GM12878 (cell line): ENCODE measurements at regions not wholly inside any gene's neighbourhood (a gene's known extent, or its start where the extent isn't known, plus 50 kb on each side); places are given as distances from the start of the nearest gene placed in this dataset.

Experiments used
- ATAC-seq: fragments of 200-7000 bp; cut with Tn5 transposase; 3 replicates; pipeline ENCODE4 v1.9.1; 2020; ENCODE audit warnings: mild to moderate bottlenecking, moderate library complexity
- BruUV-seq: library from RNA; stranded (reverse); fragments of 400-500 nt; replicated peaks from 2 replicates; lab custom pipeline; 2021; lab: Mats Ljungman, UMichigan
- CTCF ChIA-PET: fragments of 300-600 bp; sonication (Branson Sonifier 250); formaldehyde crosslinking; extraction: SDS; loops from one replicate; lab custom pipeline; 2021; ENCODE audit warnings: inconsistent platforms; lab: Yijun Ruan, JAX
- POLR2A ChIA-PET: fragments of 350-600 bp; formaldehyde crosslinking; extraction: SDS; loops from one replicate; lab custom pipeline; 2021; ENCODE audit warnings: inconsistent platforms; lab: Charles Lee
- RAD21 ChIA-PET: fragments of 300-600 bp; sonication (Branson Sonifier 250); formaldehyde crosslinking; loops from one replicate; lab custom pipeline; 2023; ENCODE audit warnings: antibody characterized with exemption; ENCODE audit not compliant: unreplicated experiment; lab: Charles Lee
- SMC1A ChIA-PET: fragments of 300-600 bp; sonication (Branson Sonifier 250); formaldehyde crosslinking; loops from one replicate; lab custom pipeline; 2023; ENCODE audit not compliant: unreplicated experiment, uncharacterized antibody; lab: Charles Lee
- DNase-seq: peaks from one replicate; pipeline ENCODE4 v3.0.0-alpha.2; 2011; ENCODE audit warnings: low read depth, low spot score
- FAIRE-seq: peaks from 3 replicates; lab custom pipeline; 2011; peaks lifted over from hg19 to GRCh38; lab: Jason Lieb, UNC
- H2AFZ ChIP-seq: 2 replicates; pipeline ENCODE4 v1.6.0; 2011; ENCODE audit warnings: low read depth, low read length, control low read depth; ENCODE audit not compliant: control insufficient read depth
- H3K27ac ChIP-seq: 2 replicates; pipeline ENCODE4 v1.5.1; 2011; ENCODE audit warnings: control low read depth; ENCODE audit not compliant: control insufficient read depth, insufficient read depth
- H3K27me3 ChIP-seq, 2 experiments: replicated peaks in 1 of 2; 2 replicates each; pipeline versions ENCODE4 v1.6.0 to v1.6.1; 2011; ENCODE audit warnings: low read length in 1 of 2; ENCODE audit not compliant: control insufficient read depth in 2 of 2, insufficient read depth in 2 of 2
- H3K36me3 ChIP-seq, 2 experiments: 2 replicates each; pipeline ENCODE4 v1.5.1; 2011; ENCODE audit warnings: low read length in 1 of 2; ENCODE audit not compliant: control insufficient read depth in 2 of 2, insufficient read depth in 2 of 2
- H3K4me1 ChIP-seq: 2 replicates; pipeline ENCODE4 v1.6.1; 2011; ENCODE audit warnings: mild to moderate bottlenecking, low read length, moderate library complexity, mixed read lengths; ENCODE audit not compliant: control insufficient read depth, insufficient read depth
- H3K4me2 ChIP-seq: 2 replicates; pipeline ENCODE4 v1.6.0; 2011; ENCODE audit warnings: control low read depth; ENCODE audit not compliant: control insufficient read depth, insufficient read depth
- H3K4me3 ChIP-seq: fragments of 200-600 bp; sonication (generic); 2 replicates; pipeline ENCODE4 v1.5.1; 2016
- H3K79me2 ChIP-seq: 2 replicates; pipeline ENCODE4 v1.6.0; 2011; ENCODE audit warnings: low read length; ENCODE audit not compliant: control insufficient read depth, insufficient read depth
- H3K9ac ChIP-seq: 2 replicates; pipeline ENCODE4 v1.8.0; 2011; ENCODE audit warnings: low read length, control low read depth, mixed read lengths; ENCODE audit not compliant: control insufficient read depth, insufficient read depth
- H3K9me3 ChIP-seq: replicated peaks from 3 replicates; pipeline ENCODE4 v1.5.1; 2011; ENCODE audit warnings: mild to moderate bottlenecking, low read length; ENCODE audit not compliant: control insufficient read depth, insufficient read depth
- H4K20me1 ChIP-seq: 2 replicates; pipeline ENCODE4 v1.6.0; 2011; ENCODE audit not compliant: control insufficient read depth, insufficient read depth
- CBX3 ChIP-seq: fragments of 200-600 bp; sonication (generic); IDR thresholded peaks from 2 replicates; pipeline ENCODE4 v1.6.1; 2016; ENCODE audit warnings: low read depth, borderline replicate concordance
- CHD4 ChIP-seq: fragments of 200-600 bp; sonication (generic); IDR thresholded peaks from 2 replicates; pipeline ENCODE4 v1.6.1; 2016; ENCODE audit warnings: mild to moderate bottlenecking
- ESRRA ChIP-seq: IDR thresholded peaks from 2 replicates; pipeline ENCODE4 v1.6.1; 2012; ENCODE audit warnings: mild to moderate bottlenecking, low read length, improper control_type of control experiment
- IKZF2 ChIP-seq, 2 experiments: fragments of 450-650 bp; IDR thresholded peaks; 2 replicates each; pipeline ENCODE4 v1.6.1; 2017; ENCODE audit warnings: mild to moderate bottlenecking in 2 of 2, moderate library complexity in 2 of 2
- MTA2 ChIP-seq: fragments of 450-650 bp; IDR thresholded peaks from 2 replicates; pipeline ENCODE4 v1.6.1; 2016; ENCODE audit warnings: low read depth, mild to moderate bottlenecking, moderate library complexity
- NFIC ChIP-seq: IDR thresholded peaks from 2 replicates; pipeline ENCODE4 v1.6.1; 2012; ENCODE audit warnings: low read depth, mild to moderate bottlenecking, inconsistent platforms, low read length, moderate library complexity
- NFXL1 ChIP-seq: fragments of 450-650 bp; IDR thresholded peaks from 2 replicates; pipeline ENCODE4 v1.6.1; 2017; ENCODE audit warnings: antibody characterized with exemption, mild to moderate bottlenecking, borderline replicate concordance
- NRF1 ChIP-seq: conservative IDR thresholded peaks from 2 replicates; pipeline ENCODE4 v1.6.1; 2011; ENCODE audit warnings: mild to moderate bottlenecking, low read depth, low read length, improper control_type of control experiment
- POLR2AphosphoS2 ChIP-seq: IDR thresholded peaks from 2 replicates; pipeline ENCODE4 v1.6.1; 2011; ENCODE audit warnings: low read depth, mild to moderate bottlenecking, low read length, improper control_type of control experiment, moderate library complexity
- RAD21 ChIP-seq: IDR thresholded peaks from 2 replicates; pipeline ENCODE4 v1.6.1; 2011; ENCODE audit warnings: mild to moderate bottlenecking, low read depth, low read length, moderate library complexity; ENCODE audit not compliant: insufficient read depth
- RAD51 ChIP-seq: fragments of 450-650 bp; IDR thresholded peaks from 2 replicates; pipeline ENCODE4 v1.6.1; 2016; ENCODE audit warnings: moderate library complexity, mild to moderate bottlenecking, inconsistent platforms
- WGBS: methylation state at CpG from one replicate; pipeline ENCODE4 v1.1.6; 2016; ENCODE audit warnings: low lambda C conversion rate; ENCODE audit not compliant: insufficient replicate concordance, insufficient coverage; ENCODE audit errors: missing lambda C conversion rate; 5-methylcytosine and 5-hydroxymethylcytosine counted together
- in situ Hi-C: fragments of 300-500 bp; cut with MboI; formaldehyde crosslinking; loops from 9 replicates; pipeline ENCODE4 v1.14.3; 2018; ENCODE audit warnings: mixed read lengths
- intact Hi-C: fragments of 100-400 bp; cut with micrococcal nuclease; formaldehyde crosslinking; loops from one replicate; pipeline ENCODE4 v1.14.2; 2022; ENCODE audit not compliant: unreplicated experiment
- TF ChIP-seq, protein P1 (sequence below): fragments of 450-650 bp; IDR thresholded peaks from 2 replicates; pipeline ENCODE4 v1.6.1; 2014; ENCODE audit warnings: mild to moderate bottlenecking
- TF ChIP-seq, protein P2 (sequence below): IDR thresholded peaks from 2 replicates; pipeline ENCODE4 v1.6.1; 2011; ENCODE audit warnings: low read depth, mild to moderate bottlenecking, low read length, moderate library complexity, borderline replicate concordance; ENCODE audit errors: extremely low read depth

DNA sequence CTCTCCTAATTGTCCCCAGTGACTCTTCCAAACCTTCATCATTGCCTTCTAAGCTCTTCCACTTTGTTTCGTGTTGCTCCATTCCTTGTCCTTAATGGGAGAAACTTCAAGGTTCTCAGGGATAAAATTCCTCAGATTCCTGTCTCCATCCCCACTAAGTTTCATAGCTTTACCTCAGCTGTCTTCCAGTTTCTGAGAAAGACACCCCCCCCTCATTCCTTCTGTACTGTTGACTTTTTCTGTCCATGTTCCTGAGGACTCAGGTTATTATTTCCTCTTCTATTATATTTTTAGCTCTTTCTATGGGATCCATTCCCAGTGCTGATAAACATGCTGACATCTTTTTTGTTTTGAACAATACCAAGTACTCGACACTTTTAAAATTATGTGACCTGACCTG is 215.3 kb upstream of the PTGFR start:
- in situ Hi-C loops: no loop called here
- Histone ChIP-seq H3K4me1 (no peaks in the 10 kb centered on the region), H3K9me3 (no peaks in the 10 kb centered on the region), H3K36me3 (no peaks in the 10 kb centered on the region), H3K9ac (no peak overlapping the region), H3K4me2 (no peak overlapping the region), H3K79me2 (no peaks in the 10 kb centered on the region), H3K4me3 (no peak overlapping the region), H2AFZ (no peak overlapping the region), H3K27me3 (no peaks in the 10 kb centered on the region), H3K27ac (no peak overlapping the region), H4K20me1 (no peaks in the 10 kb centered on the region)
- DNase-seq: no peak
- SMC1A ChIA-PET: no interaction called here
- CTCF ChIA-PET: interaction anchor here (0.6 to 1.5 kb wide), 3 partner anchors 15 to 49 kb away, joined by 3 read pairs; no protein-coding TSS in a partner anchor
- TF ChIP-seq RAD51 (no peak), NFXL1 (no peak), ESRRA (no peak), IKZF2 (IDR thresholded peaks at IDR 0.05) (no peak), CHD4 (no peak)
- FAIRE-seq: no peak
- POLR2A ChIA-PET: interaction anchor here (0.6 kb wide), 1 partner anchor 49 kb away, joined by 4 read pairs; no protein-coding TSS in a partner anchor
- RAD21 ChIA-PET: interaction anchor here (0.9 kb wide), 1 partner anchor 131 kb away, joined by 4 read pairs; no protein-coding TSS in a partner anchor
- intact Hi-C loops: no loop called here
- no TSS peak for BruUV-seq
- WGBS: 2% methylated on average over 2 of the region's 2 CpGs
- ATAC-seq: no peak

DNA sequence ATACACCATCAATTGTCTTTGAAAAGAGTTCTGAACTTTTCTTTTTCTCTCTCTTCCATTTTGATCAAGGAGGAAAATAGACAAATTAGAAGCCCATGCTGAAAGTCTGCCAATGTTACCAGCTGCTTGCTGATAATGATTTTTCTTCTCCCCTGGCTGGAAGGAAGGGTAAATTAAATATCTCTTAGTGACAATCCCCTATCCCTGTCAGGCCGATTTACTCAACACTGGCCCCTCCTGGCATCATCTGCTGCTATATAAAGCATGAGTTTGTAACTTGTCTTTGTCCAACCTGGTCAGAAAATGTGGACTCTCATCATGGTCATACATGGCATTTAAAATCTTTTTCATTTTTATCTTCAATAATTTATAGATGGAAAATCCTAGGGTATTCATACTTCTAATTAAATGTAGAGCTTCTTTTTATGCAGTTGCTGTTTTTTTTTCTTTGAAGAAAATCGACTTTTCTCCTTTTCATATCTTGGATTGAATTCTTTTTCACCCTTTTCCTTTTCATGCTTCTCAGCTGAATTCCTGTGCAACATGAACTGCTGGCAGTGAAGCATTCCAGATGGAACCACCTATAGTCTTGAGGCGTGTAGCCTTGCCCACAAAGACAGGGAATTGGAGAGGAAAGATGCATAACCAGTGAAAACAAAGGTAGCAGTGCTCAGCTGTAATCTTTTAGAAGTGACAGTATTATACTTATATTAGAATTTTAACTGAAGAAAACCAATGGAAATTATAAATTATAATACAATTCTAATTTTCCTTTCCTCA is 214.7 kb upstream of the PTGFR start:
- SMC1A ChIA-PET: no interaction called here
- Histone ChIP-seq H3K9ac (no peak overlapping the region), H3K79me2 (no peaks in the 10 kb centered on the region), H2AFZ (no peak overlapping the region), H3K9me3 (no peaks in the 10 kb centered on the region), H3K36me3 (no peaks in the 10 kb centered on the region), H3K4me2 (no peak overlapping the region), H3K27ac (no peak overlapping the region), H4K20me1 (no peaks in the 10 kb centered on the region), H3K4me1 (no peaks in the 10 kb centered on the region), H3K27me3 (no peaks in the 10 kb centered on the region), H3K4me3 (no peak overlapping the region)
- intact Hi-C loops: no loop called here
- CTCF ChIA-PET: interaction anchor here (0.6 to 1.5 kb wide), 4 partner anchors 16 to 48 kb away, joined by 3 read pairs; no protein-coding TSS in a partner anchor
- WGBS: 3% methylated on average over 3 of the region's 3 CpGs
- in situ Hi-C loops: no loop called here
- no peak for DNase-seq
- no peak for ATAC-seq
- RAD21 ChIA-PET: interaction anchor here (0.9 kb wide), 1 partner anchor 131 kb away, joined by 4 read pairs; no protein-coding TSS in a partner anchor
- BruUV-seq: no TSS peak
- no peak for FAIRE-seq
- POLR2A ChIA-PET: interaction anchor here (0.6 kb wide), 1 partner anchor 50 kb away, joined by 4 read pairs; no protein-coding TSS in a partner anchor
- TF ChIP-seq, protein P1, sequence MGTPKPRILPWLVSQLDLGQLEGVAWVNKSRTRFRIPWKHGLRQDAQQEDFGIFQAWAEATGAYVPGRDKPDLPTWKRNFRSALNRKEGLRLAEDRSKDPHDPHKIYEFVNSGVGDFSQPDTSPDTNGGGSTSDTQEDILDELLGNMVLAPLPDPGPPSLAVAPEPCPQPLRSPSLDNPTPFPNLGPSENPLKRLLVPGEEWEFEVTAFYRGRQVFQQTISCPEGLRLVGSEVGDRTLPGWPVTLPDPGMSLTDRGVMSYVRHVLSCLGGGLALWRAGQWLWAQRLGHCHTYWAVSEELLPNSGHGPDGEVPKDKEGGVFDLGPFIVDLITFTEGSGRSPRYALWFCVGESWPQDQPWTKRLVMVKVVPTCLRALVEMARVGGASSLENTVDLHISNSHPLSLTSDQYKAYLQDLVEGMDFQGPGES: no peak
- TF ChIP-seq CBX3 (no peak), NFIC (no peak), IKZF2 (IDR thresholded peaks at IDR 0.05) (no peak), MTA2 (no peak), NRF1 (no peak), RAD21 (no peak), POLR2AphosphoS2 (no peak)
- TF ChIP-seq, protein P2, sequence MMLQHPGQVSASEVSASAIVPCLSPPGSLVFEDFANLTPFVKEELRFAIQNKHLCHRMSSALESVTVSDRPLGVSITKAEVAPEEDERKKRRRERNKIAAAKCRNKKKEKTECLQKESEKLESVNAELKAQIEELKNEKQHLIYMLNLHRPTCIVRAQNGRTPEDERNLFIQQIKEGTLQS: no peak
